Stimulated activated naive CD8-positive, alpha-beta T cell treated with anti-CD3 and anti-CD28 coated beads, Interleukin-15, amount 100 ng/mL, for 72 hours (primary cell): ENCODE measurements at regions not wholly inside any gene's neighbourhood (a gene's known extent, or its start where the extent isn't known, plus 50 kb on each side); places are given as distances from the start of the nearest gene placed in this dataset.

Experiments used
- ATAC-seq: fragments of 150-1000 bp; cut with Tn5 transposase; 2 replicates; pipeline ENCODE4 v1.10.0; 2021; ENCODE audit warnings: mild to moderate bottlenecking, moderate library complexity
- DNase-seq, 2 donors: peaks; one replicate each; pipeline ENCODE4 v3.0.0; 2021 to 2022
- H3K27ac Mint-ChIP-seq, 2 donors: one replicate each; pipeline ENCODE4 v1.8.0; 2022; ENCODE audit warnings: mild to moderate bottlenecking in 2 of 2, mixed read lengths in 2 of 2, moderate library complexity in 2 of 2
- H3K27me3 Mint-ChIP-seq: one replicate; pipeline ENCODE4 v1.8.0; 2022; ENCODE audit warnings: mixed read lengths
- H3K4me1 Mint-ChIP-seq: one replicate; pipeline ENCODE4 v1.8.0; 2022; ENCODE audit warnings: mild to moderate bottlenecking, mixed read lengths
- H3K4me3 Mint-ChIP-seq, 2 donors: one replicate each; pipeline ENCODE4 v1.8.0; 2022; ENCODE audit warnings: mild to moderate bottlenecking in 2 of 2, mixed read lengths in 2 of 2, moderate library complexity in 1 of 2
- H3K9me3 Mint-ChIP-seq, 2 donors: one replicate each; pipeline ENCODE4 v1.8.0; 2022; ENCODE audit warnings: mixed read lengths in 2 of 2

GRCh38 chr4:114547340-114548134, 51.1 kb upstream of the UGT8 start:
- DNase-seq (no peak), ATAC-seq (no peak)
- Mint-ChIP-seq H3K27ac (no peak overlapping the region), H3K9me3 (peaks cover 8 to 9% of the 10 kb centered on the region in 2 donors), H3K4me3 (no peak overlapping the region), H3K4me1 (no peaks in the 10 kb centered on the region), H3K27me3 (no peaks in the 10 kb centered on the region)
